ENCODE measurements at regions not wholly inside any gene's neighbourhood (a gene's known extent, or its start where the extent isn't known, plus 50 kb on each side); places are given as distances from the start of the nearest gene placed in this dataset.

DNA sequence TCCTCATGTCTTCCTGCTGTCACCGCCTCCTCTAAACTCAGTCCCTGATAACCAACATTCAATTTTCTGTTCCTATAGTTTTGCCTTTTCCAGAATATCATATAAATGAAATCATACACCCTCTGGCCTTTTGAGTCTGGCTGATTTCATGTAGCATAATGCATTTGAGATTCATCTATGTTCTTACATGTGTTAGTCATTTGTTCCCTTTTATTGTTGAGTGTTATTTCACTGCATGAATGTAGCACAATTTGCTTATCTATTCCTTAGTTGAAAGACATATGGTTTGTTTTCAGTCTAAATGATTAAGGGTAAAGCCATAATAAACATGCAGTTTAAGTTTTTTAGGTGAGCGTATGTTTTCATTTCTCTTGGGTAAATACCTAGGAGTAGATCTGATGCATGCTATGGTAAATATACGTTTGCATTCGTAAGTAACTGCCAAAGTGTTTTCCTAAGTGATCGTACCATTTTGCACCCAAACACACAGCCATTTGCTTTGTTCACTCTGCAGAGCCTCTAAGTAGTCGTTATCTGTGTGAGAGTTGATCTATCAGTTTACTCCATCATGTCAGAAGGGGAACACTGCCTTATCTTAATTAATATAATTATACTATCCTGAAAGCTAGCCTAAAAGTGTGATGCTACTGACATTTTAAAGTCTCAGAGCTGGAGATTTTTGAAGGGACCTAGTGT lies 460.8 kb downstream of the DMAC1 start:
- POLR2A ChIA-PET, result no interaction called here
- no peak overlapping the region for H3K4me3 ChIP-seq (ENCODE audit: low read depth, low read length)
- no peaks in the 10 kb centered on the region for H3K36me3 ChIP-seq (ENCODE audit: control insufficient read depth in 2 of 2, insufficient read depth in 1 of 2, low read length in 2 of 2)
- CTCF ChIA-PET, result interaction anchor here (1.3 kb wide), 1 partner anchor 22 kb away, joined by 3 read pairs; no protein-coding TSS in a partner anchor
- no peaks in the 10 kb centered on the region for H3K9me3 ChIP-seq (ENCODE audit: control insufficient read depth, insufficient read depth, low read depth, low read length)
- H3K4me1 ChIP-seq (ENCODE audit: control insufficient read depth, insufficient read depth, low read length), result no peaks in the 10 kb centered on the region
- H3K27ac ChIP-seq (ENCODE audit: extremely low read depth, low read depth, low read length), result no peak overlapping the region
- TF ChIP-seq ZNF146 (tag by site-specific recombination; IDR thresholded peaks at IDR 0.05) (no peak), ZNF37A (tag by site-specific recombination; IDR thresholded peaks at IDR 0.05) (no peak), ZBTB8A (tag by site-specific recombination; IDR thresholded peaks at IDR 0.05) (no peak), ZNF398 (tag by site-specific recombination; IDR thresholded peaks at IDR 0.05) (no peak), ZNF140 (tag by site-specific recombination; IDR thresholded peaks at IDR 0.05) (no peak), ZNF670 (tag by site-specific recombination; IDR thresholded peaks at IDR 0.05; ENCODE audit: low read depth) (no peak)
- TF ChIP-seq, protein P1, sequence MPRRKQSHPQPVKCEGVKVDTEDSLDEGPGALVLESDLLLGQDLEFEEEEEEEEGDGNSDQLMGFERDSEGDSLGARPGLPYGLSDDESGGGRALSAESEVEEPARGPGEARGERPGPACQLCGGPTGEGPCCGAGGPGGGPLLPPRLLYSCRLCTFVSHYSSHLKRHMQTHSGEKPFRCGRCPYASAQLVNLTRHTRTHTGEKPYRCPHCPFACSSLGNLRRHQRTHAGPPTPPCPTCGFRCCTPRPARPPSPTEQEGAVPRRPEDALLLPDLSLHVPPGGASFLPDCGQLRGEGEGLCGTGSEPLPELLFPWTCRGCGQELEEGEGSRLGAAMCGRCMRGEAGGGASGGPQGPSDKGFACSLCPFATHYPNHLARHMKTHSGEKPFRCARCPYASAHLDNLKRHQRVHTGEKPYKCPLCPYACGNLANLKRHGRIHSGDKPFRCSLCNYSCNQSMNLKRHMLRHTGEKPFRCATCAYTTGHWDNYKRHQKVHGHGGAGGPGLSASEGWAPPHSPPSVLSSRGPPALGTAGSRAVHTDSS (tag by site-specific recombination; IDR thresholded peaks at IDR 0.05), result no peak
- TF ChIP-seq, protein P2, sequence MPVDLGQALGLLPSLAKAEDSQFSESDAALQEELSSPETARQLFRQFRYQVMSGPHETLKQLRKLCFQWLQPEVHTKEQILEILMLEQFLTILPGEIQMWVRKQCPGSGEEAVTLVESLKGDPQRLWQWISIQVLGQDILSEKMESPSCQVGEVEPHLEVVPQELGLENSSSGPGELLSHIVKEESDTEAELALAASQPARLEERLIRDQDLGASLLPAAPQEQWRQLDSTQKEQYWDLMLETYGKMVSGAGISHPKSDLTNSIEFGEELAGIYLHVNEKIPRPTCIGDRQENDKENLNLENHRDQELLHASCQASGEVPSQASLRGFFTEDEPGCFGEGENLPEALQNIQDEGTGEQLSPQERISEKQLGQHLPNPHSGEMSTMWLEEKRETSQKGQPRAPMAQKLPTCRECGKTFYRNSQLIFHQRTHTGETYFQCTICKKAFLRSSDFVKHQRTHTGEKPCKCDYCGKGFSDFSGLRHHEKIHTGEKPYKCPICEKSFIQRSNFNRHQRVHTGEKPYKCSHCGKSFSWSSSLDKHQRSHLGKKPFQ (tag by site-specific recombination; IDR thresholded peaks at IDR 0.05), result no peak
- TF ChIP-seq, protein P3, sequence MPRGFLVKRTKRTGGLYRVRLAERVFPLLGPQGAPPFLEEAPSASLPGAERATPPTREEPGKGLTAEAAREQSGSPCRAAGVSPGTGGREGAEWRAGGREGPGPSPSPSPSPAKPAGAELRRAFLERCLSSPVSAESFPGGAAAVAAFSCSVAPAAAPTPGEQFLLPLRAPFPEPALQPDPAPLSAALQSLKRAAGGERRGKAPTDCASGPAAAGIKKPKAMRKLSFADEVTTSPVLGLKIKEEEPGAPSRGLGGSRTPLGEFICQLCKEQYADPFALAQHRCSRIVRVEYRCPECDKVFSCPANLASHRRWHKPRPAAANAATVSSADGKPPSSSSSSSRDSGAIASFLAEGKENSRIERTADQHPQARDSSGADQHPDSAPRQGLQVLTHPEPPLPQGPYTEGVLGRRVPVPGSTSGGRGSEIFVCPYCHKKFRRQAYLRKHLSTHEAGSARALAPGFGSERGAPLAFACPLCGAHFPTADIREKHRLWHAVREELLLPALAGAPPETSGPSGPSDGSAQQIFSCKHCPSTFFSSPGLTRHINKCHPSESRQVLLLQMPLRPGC (tag by site-specific recombination; IDR thresholded peaks at IDR 0.05), result no peak

DNA sequence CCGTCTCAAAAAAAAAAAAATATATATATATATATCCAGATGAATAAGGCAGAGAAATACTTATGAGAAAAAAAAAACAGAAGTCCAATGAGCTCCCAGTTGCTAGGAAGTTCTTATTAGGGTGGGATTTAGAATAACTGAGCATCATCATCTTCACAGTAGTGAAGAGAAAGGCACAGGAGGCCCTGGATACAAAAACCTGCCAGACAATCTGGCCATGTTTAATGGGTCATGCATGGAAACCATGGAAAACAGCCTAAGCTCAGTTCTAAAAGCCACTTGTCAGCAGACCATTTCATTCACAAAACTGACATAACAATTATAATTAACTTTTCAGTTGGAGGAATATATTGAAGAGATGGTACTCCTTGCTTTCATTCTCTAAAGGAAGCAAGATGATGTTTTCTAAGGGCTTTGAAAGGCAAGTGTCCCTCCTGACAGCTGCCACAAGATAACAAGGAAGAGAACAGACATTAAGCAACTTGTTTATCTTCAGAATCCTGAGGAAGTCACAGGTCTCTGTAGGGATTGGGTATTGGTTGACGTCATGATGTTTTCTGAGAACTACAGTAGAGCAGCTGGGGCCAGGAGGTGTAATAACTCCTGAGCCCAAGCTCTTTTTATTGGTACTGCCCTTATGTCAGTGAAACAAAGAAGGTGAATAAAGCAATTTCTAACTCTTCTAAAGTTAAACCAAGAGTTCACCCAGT lies 463.1 kb downstream of the DMAC1 start:
- Histone ChIP-seq H3K4me1 (ENCODE audit: control insufficient read depth, insufficient read depth, low read length) (no peaks in the 10 kb centered on the region), H3K4me3 (ENCODE audit: low read depth, low read length) (no peak overlapping the region), H3K9me3 (ENCODE audit: control insufficient read depth, insufficient read depth, low read depth, low read length) (no peaks in the 10 kb centered on the region), H3K36me3 (ENCODE audit: control insufficient read depth in 2 of 2, insufficient read depth in 1 of 2, low read length in 2 of 2) (no peaks in the 10 kb centered on the region), H3K27ac (ENCODE audit: extremely low read depth, low read depth, low read length) (no peak overlapping the region)
- ChIA-PET CTCF (no interaction called here), POLR2A (no interaction called here)
- TF ChIP-seq ATF2 (tag by site-specific recombination; IDR thresholded peaks at IDR 0.05; ENCODE audit: low read depth) (peak; percentile 84), ZNF148 (tag by site-specific recombination; IDR thresholded peaks at IDR 0.05; ENCODE audit: borderline replicate concordance) (no peak)

Data from HEK293 (cell line).